ENCODE measurements at regions not wholly inside any gene's neighbourhood (a gene's known extent, or its start where the extent isn't known, plus 50 kb on each side); places are given as distances from the start of the nearest gene placed in this dataset.
A peak's percentile ranks its signal among the peaks of the same experiment; 100 is the strongest.

DNA sequence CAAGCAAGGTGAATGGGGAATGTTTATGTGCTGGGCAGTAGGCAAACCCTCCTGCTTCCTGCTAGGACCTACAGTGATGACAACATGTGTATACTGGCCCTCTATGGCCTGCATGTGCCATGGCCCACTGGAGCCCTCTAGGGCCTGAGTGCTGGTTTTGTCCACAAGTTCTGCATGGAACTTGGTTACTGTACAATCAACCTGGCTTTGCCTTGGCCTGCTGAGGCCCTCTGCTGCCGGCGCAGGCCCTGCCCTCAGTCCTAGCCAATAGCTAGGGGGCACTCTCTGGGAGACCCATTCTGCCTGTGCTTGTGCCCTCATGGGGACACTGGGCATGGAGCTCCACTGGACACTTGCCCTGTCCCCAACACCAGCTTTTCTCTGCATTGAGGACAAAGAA, 138.6 kb upstream of the NGF start:
- Histone ChIP-seq H3K9me3 (ENCODE audit: control insufficient read depth, insufficient read depth, low read length) (no peaks in the 10 kb centered on the region), H3K14ac (replicated peaks; ENCODE audit: low read depth, low read length) (no peak overlapping the region), H4K91ac (ENCODE audit: insufficient read depth, low read depth, low read length) (no peak overlapping the region), H3K9me1 (ENCODE audit: insufficient read depth, low read length) (0 out of 2 replicates have a peak, but pooled peaks cover 5% of the 10 kb centered on the region), H3K27ac (ENCODE audit: insufficient read depth, low read length) (no peak overlapping the region), H3K4me3 (ENCODE audit: insufficient read depth, low read depth, low read length) (no peak overlapping the region), H3K18ac (ENCODE audit: low read depth, low read length) (no peak overlapping the region), H3K23ac (ENCODE audit: low read depth, low read length) (no peak overlapping the region), H2AK9ac (replicated peaks; ENCODE audit: low read depth, low read length, poor library complexity) (no peak overlapping the region), H2AFZ (replicated peaks; ENCODE audit: low read length, poor library complexity) (no peak overlapping the region), H3K4ac (ENCODE audit: low read depth, low read length) (no peak overlapping the region), H2BK5ac (ENCODE audit: low read depth, low read length, poor library complexity, severe bottlenecking) (no peak overlapping the region), H4K8ac (ENCODE audit: low read depth in 2 of 2, low read length in 2 of 2) (no peak overlapping the region), H3K4me1 (ENCODE audit: control insufficient read depth, insufficient read depth, low read length) (no peaks in the 10 kb centered on the region), H2BK20ac (ENCODE audit: low read depth, low read length) (no peak overlapping the region), H3K56ac (ENCODE audit: extremely low read depth, insufficient read depth, low read length) (no peak overlapping the region), H4K5ac (ENCODE audit: low read depth, low read length) (no peak overlapping the region), H2AK5ac (ENCODE audit: low read depth, low read length) (0 out of 2 replicates have a peak overlapping the region, but pooled peaks have one; percentile 43), H3K4me2 (ENCODE audit: low read depth, low read length) (no peak overlapping the region), H3K9ac (ENCODE audit: low read depth, low read length) (no peak overlapping the region), H2BK15ac (ENCODE audit: low read depth, low read length) (no peak overlapping the region), H3K36me3 (ENCODE audit: control insufficient read depth, insufficient read depth, low read length) (no peaks in the 10 kb centered on the region), H4K20me1 (ENCODE audit: insufficient read depth, low read length) (no peaks in the 10 kb centered on the region), H3K27me3 (ENCODE audit: control insufficient read depth, insufficient read depth, low read length) (peaks cover 17% of the 10 kb centered on the region), H2BK120ac (ENCODE audit: low read depth, low read length) (no peak overlapping the region), H3K79me1 (ENCODE audit: low read depth in 1 of 2, low read length in 2 of 2) (no peaks in the 10 kb centered on the region)
- dilution Hi-C loops (cut with HindIII; ENCODE audit: low sequenced_read_pairs, unreplicated experiment) (no loop called here), intact Hi-C loops (cut with micrococcal nuclease) (no loop called here), in situ Hi-C loops (cut with MboI; ENCODE audit: low sequenced_read_pairs) (loop anchor here (10.0 kb wide), 1 partner anchor 492 kb away; no protein-coding TSS in a partner anchor)
- ChIA-PET CTCF (interaction anchor here (0.5 to 1.6 kb wide), 3 partner anchors 119 to 338 kb away, joined by 3 to 5 read pairs (median 4); no protein-coding TSS in a partner anchor), POLR2A (ENCODE audit: unreplicated experiment) (no interaction called here)
- no peak for TF ChIP-seq POLR2A (IDR thresholded peaks at IDR 0.05; ENCODE audit: low read depth, low read length)
- TF ChIP-seq RAD21 (IDR thresholded peaks at IDR 0.05; ENCODE audit: low read length), result 0 out of 2 replicates have a peak, but pooled peaks have one; percentile 19
- TF ChIP-seq SMC3 (IDR thresholded peaks at IDR 0.05; ENCODE audit: low read depth, low read length), result no peak
- TF ChIP-seq, protein P1, sequence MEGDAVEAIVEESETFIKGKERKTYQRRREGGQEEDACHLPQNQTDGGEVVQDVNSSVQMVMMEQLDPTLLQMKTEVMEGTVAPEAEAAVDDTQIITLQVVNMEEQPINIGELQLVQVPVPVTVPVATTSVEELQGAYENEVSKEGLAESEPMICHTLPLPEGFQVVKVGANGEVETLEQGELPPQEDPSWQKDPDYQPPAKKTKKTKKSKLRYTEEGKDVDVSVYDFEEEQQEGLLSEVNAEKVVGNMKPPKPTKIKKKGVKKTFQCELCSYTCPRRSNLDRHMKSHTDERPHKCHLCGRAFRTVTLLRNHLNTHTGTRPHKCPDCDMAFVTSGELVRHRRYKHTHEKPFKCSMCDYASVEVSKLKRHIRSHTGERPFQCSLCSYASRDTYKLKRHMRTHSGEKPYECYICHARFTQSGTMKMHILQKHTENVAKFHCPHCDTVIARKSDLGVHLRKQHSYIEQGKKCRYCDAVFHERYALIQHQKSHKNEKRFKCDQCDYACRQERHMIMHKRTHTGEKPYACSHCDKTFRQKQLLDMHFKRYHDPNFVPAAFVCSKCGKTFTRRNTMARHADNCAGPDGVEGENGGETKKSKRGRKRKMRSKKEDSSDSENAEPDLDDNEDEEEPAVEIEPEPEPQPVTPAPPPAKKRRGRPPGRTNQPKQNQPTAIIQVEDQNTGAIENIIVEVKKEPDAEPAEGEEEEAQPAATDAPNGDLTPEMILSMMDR (conservative IDR thresholded peaks at IDR 0.05; ENCODE audit: low read depth, low read length), result peak; percentile 23; the same call in 1 of the 2 replicates
- no peak for TF ChIP-seq RCOR1 (IDR thresholded peaks at IDR 0.05; ENCODE audit: insufficient replicate concordance, low read length)
- no peak for TF ChIP-seq CEBPB (IDR thresholded peaks at IDR 0.05; ENCODE audit: low read depth, low read length)
- TF ChIP-seq NFE2L2 (IDR thresholded peaks at IDR 0.05; ENCODE audit: low read depth, low read length), result no peak
- WGBS, 2 experiments (ENCODE audit: extremely low coverage in 2 of 2, insufficient read length in 1 of 2), result 79% methylated on average over 2 of the region's 2 CpGs; no CpG with 5 or more reads in 1 of the 2 experiments
- no TSS peak for BruUV-seq (replicated peaks)
- DNase-seq (no peak), ATAC-seq (ENCODE audit: low read depth) (peak; percentile 17; the same call in 1 of the 2 replicates)

All from IMR-90 (cell line).